ENCODE measurements at regions not wholly inside any gene's neighbourhood (a gene's known extent, or its start where the extent isn't known, plus 50 kb on each side); places are given as distances from the start of the nearest gene placed in this dataset.
"Not testable (repeated sequence)": the region's sequence is repeated elsewhere in the genome, so short reads cannot be mapped to it uniquely, and the experiment has no call there.

- peak in 2 of 3 donors; percentile 64 to 92 for DNase-seq (ENCODE audit: low read depth in 3 of 3, low spot score in 2 of 3)
These were observed 1099.4 kb downstream of the TSPY10 start for GRCh38 chrY:10627116-10627515.

GRCh38 chrY:10648813-10649212, 1121.1 kb downstream of the TSPY10 start:
- DNase-seq (ENCODE audit: low read depth in 3 of 3, low spot score in 2 of 3), result not testable (repeated sequence)

- not testable (repeated sequence) for DNase-seq (ENCODE audit: low read depth in 3 of 3, low spot score in 2 of 3)
These were observed 1129.4 kb downstream of the TSPY10 start for GRCh38 chrY:10657120-10657519.

GRCh38 chrY:10666785-10667184, 1139.1 kb downstream of the TSPY10 start:
- no peak for DNase-seq (ENCODE audit: low read depth in 3 of 3, low spot score in 2 of 3)

GRCh38 chrY:10686414-10686813, 1158.7 kb downstream of the TSPY10 start:
- DNase-seq (ENCODE audit: low read depth in 3 of 3, low spot score in 2 of 3), result no peak

Measured in right renal cortex interstitium (tissue), 3 donors.